GM18951 (cell line): ENCODE measurements at regions not wholly inside any gene's neighbourhood (a gene's known extent, or its start where the extent isn't known, plus 50 kb on each side); places are given as distances from the start of the nearest gene placed in this dataset.
A peak's percentile ranks its signal among the peaks of the same experiment; 100 is the strongest.
"Not testable (repeated sequence)": the region's sequence is repeated elsewhere in the genome, so short reads cannot be mapped to it uniquely, and the experiment has no call there.

Experiments
- POLR2A ChIP-seq: IDR thresholded peaks from 4 replicates; pipeline ENCODE4 v1.6.1; 2011; ENCODE audit warnings: mild to moderate bottlenecking; ENCODE audit not compliant: insufficient read length, insufficient read depth; ENCODE audit errors: extremely low read depth
- in situ Hi-C: fragments of 300-500 bp; cut with MboI; formaldehyde crosslinking; loops from one replicate; pipeline ENCODE4 v1.12.0; 2022; ENCODE audit warnings: low sequenced_read_pairs, mixed read lengths, inconsistent platforms; ENCODE audit not compliant: unreplicated experiment

- in situ Hi-C loops = no loop called here
- no peak for TF ChIP-seq POLR2A
These were observed 93.4 kb upstream of the WSB1 start for GRCh38 chr17:27200476-27200875.

GRCh38 chr17:27203241-27203640 lies 90.7 kb upstream of the WSB1 start:
- in situ Hi-C loops = no loop called here
- TF ChIP-seq POLR2A = no peak

GRCh38 chr17:27206447-27206846 lies 87.5 kb upstream of the WSB1 start:
- in situ Hi-C loops = no loop called here
- TF ChIP-seq POLR2A = no peak

- in situ Hi-C loops = no loop called here
These were observed 86.8 kb upstream of the WSB1 start for GRCh38 chr17:27207073-27207513.

GRCh38 chr17:27208370-27208769 lies 85.5 kb upstream of the WSB1 start:
- in situ Hi-C loops = not testable (repeated sequence)

More at GRCh38 chr17:27207073-27207513, 86.8 kb upstream of the WSB1 start:
- no peak for TF ChIP-seq POLR2A

GRCh38 chr17:27209316-27209715 lies 84.6 kb upstream of the WSB1 start:
- in situ Hi-C loops = no loop called here
- TF ChIP-seq POLR2A = no peak

- in situ Hi-C loops = not testable (repeated sequence)
These were observed 83.1 kb upstream of the WSB1 start for GRCh38 chr17:27210809-27211208.

GRCh38 chr17:27216836-27217235 lies 77.1 kb upstream of the WSB1 start:
- in situ Hi-C loops = no loop called here
- no peak for TF ChIP-seq POLR2A

- no peak for TF ChIP-seq POLR2A
- in situ Hi-C loops = no loop called here
These were observed 76.3 kb upstream of the WSB1 start for GRCh38 chr17:27217631-27218030.

- TF ChIP-seq POLR2A = no peak
- in situ Hi-C loops = no loop called here
These were observed 75.9 kb upstream of the WSB1 start for GRCh38 chr17:27218041-27218440.

GRCh38 chr17:27218719-27219488 lies 75.0 kb upstream of the WSB1 start:
- peak; percentile 41 for TF ChIP-seq POLR2A
- in situ Hi-C loops = no loop called here

GRCh38 chr17:27222515-27222914 lies 71.4 kb upstream of the WSB1 start:
- no peak for TF ChIP-seq POLR2A
- in situ Hi-C loops = no loop called here

- TF ChIP-seq POLR2A = no peak
- in situ Hi-C loops = loop anchor here (25.0 kb wide), 1 partner anchor 363 kb away; no protein-coding TSS in a partner anchor
These were observed 69.2 kb upstream of the WSB1 start for GRCh38 chr17:27224526-27225315.
